Caco-2 (cell line): ENCODE measurements at regions not wholly inside any gene's neighbourhood (a gene's known extent, or its start where the extent isn't known, plus 50 kb on each side); places are given as distances from the start of the nearest gene placed in this dataset.

Source experiments
- BruUV-seq: library from RNA; stranded (reverse); fragments of 400-500 nt; replicated peaks from 2 replicates; lab custom pipeline; 2021; lab: Mats Ljungman, UMichigan
- CTCF ChIA-PET: fragments of 300-600 bp; sonication (Branson Sonifier 250); formaldehyde crosslinking; loops from one replicate; lab custom pipeline; 2022; ENCODE audit warnings: antibody characterized with exemption; lab: Charles Lee
- POLR2A ChIA-PET: fragments of 300-600 bp; sonication (Branson Sonifier 250); formaldehyde crosslinking; loops from one replicate; lab custom pipeline; 2022; ENCODE audit warnings: antibody characterized with exemption; lab: Charles Lee
- DNase-seq, 2 experiments: peaks; one replicate each; pipeline versions ENCODE4 v3.0.0 to v3.0.0-alpha.2; 2020 to 2022
- H3K27me3 ChIP-seq: replicated peaks from 2 replicates; pipeline ENCODE4 v1.6.0; 2011; ENCODE audit warnings: low read length; ENCODE audit not compliant: control insufficient read depth, insufficient read depth
- H3K36me3 ChIP-seq: 2 replicates; pipeline ENCODE4 v1.5.1; 2011; ENCODE audit warnings: low read length; ENCODE audit not compliant: control insufficient read depth, insufficient read depth
- H3K4me1 ChIP-seq: fragments of 250-450 bp; sonication (Bioruptor Pico); 2 replicates; pipeline ENCODE4 v1.5.1; 2020; ENCODE audit warnings: mild to moderate bottlenecking
- H3K4me3 ChIP-seq: 2 replicates; pipeline ENCODE4 v1.5.1; 2011; ENCODE audit warnings: low read depth, mild to moderate bottlenecking, control low read depth, low read length
- H3K9me3 ChIP-seq: fragments of 250-450 bp; sonication (Bioruptor Pico); 2 replicates; pipeline ENCODE4 v1.5.1; 2020; ENCODE audit warnings: mild to moderate bottlenecking, moderate library complexity
- H3K27ac Mint-ChIP-seq: one replicate; pipeline ENCODE4 v1.8.0; 2022; ENCODE audit warnings: mixed read lengths; ENCODE audit not compliant: unreplicated experiment
- H3K27me3 Mint-ChIP-seq: one replicate; pipeline ENCODE4 v1.8.0; 2022; ENCODE audit warnings: mixed read lengths; ENCODE audit not compliant: insufficient read depth, unreplicated experiment
- H3K36me3 Mint-ChIP-seq: one replicate; pipeline ENCODE4 v1.8.0; 2022; ENCODE audit warnings: mild to moderate bottlenecking, mixed read lengths; ENCODE audit not compliant: insufficient read depth, unreplicated experiment
- H3K4me1 Mint-ChIP-seq: one replicate; pipeline ENCODE4 v1.8.0; 2022; ENCODE audit warnings: low read depth, mixed read lengths; ENCODE audit not compliant: unreplicated experiment
- H3K4me3 Mint-ChIP-seq: one replicate; pipeline ENCODE4 v1.8.0; 2022; ENCODE audit warnings: mild to moderate bottlenecking, moderate library complexity, mixed read lengths; ENCODE audit not compliant: unreplicated experiment
- H3K9me3 Mint-ChIP-seq: one replicate; pipeline ENCODE4 v1.8.0; 2022; ENCODE audit warnings: mixed read lengths; ENCODE audit not compliant: unreplicated experiment
- CTCF ChIP-seq, 2 experiments: fragments of 200-600 bp in 1 of 2; IDR thresholded peaks; 1 replicate in 1 of 2; 2 replicates in 1 of 2; pipeline versions ENCODE4 v1.5.1 to v1.8.0; 2011 to 2022; ENCODE audit warnings: antibody characterized with exemption in 1 of 2, control low read depth in 1 of 2, inconsistent platforms in 1 of 2, low read depth in 1 of 2, low read length in 1 of 2, mild to moderate bottlenecking in 1 of 2, moderate library complexity in 1 of 2; ENCODE audit not compliant: insufficient read depth in 1 of 2, severe bottlenecking in 1 of 2, unreplicated experiment in 1 of 2
- intact Hi-C: fragments of 100-400 bp; cut with micrococcal nuclease; formaldehyde crosslinking; loops from one replicate; pipeline ENCODE4 v1.10.0; 2022; ENCODE audit not compliant: unreplicated experiment

DNA sequence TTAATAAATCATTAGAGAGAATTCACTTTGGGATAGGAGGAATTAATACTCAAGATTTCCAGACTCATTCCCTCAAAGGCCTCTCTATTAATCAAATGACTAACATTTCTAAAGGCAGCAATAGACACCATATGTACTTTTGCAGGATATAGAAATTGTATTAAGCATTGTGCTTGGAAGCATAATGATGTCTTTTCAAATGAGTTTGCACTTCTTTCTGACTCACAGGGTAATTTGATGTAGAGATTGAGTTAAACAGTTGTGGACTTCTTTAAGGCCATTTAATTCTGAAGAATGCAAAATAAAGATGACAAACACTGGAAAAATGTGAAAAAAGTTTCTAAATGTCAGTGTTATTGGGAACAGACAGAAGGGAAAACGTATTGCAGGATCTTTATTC is 63.4 kb upstream of the CSRP2 start:
- Histone ChIP-seq H3K27me3 (no peaks in the 10 kb centered on the region), H3K9me3 (no peaks in the 10 kb centered on the region), H3K4me3 (no peak overlapping the region), H3K4me1 (no peaks in the 10 kb centered on the region), H3K36me3 (no peaks in the 10 kb centered on the region)
- no peak for DNase-seq
- no TSS peak for BruUV-seq
- intact Hi-C loops = no loop called here
- peaks cover 6% of the 10 kb centered on the region for H3K27me3 Mint-ChIP-seq
- ChIA-PET CTCF (no interaction called here), POLR2A (no interaction called here)
- H3K27ac Mint-ChIP-seq = no peak overlapping the region
- no peaks in the 10 kb centered on the region for H3K36me3 Mint-ChIP-seq
- H3K4me3 Mint-ChIP-seq = no peak overlapping the region
- H3K4me1 Mint-ChIP-seq = no peaks in the 10 kb centered on the region
- H3K9me3 Mint-ChIP-seq = no peaks in the 10 kb centered on the region
- TF ChIP-seq CTCF (IDR thresholded peaks at IDR 0.05; ENCODE audit: insufficient read depth in 1 of 2, low read depth in 1 of 2, low read length in 1 of 2, severe bottlenecking in 1 of 2, unreplicated experiment in 1 of 2) = no peak

GRCh38 chr12:76940671-76941445 is 62.0 kb upstream of the CSRP2 start:
- Mint-ChIP-seq H3K27ac (no peak overlapping the region), H3K4me1 (no peaks in the 10 kb centered on the region), H3K36me3 (no peaks in the 10 kb centered on the region), H3K27me3 (peaks cover 5% of the 10 kb centered on the region), H3K9me3 (no peaks in the 10 kb centered on the region), H3K4me3 (no peak overlapping the region)
- DNase-seq = no peak
- Histone ChIP-seq H3K27me3 (no peaks in the 10 kb centered on the region), H3K4me1 (no peaks in the 10 kb centered on the region), H3K4me3 (no peak overlapping the region), H3K36me3 (no peaks in the 10 kb centered on the region), H3K9me3 (no peaks in the 10 kb centered on the region)
- no peak for TF ChIP-seq CTCF (IDR thresholded peaks at IDR 0.05; ENCODE audit: insufficient read depth in 1 of 2, low read depth in 1 of 2, low read length in 1 of 2, severe bottlenecking in 1 of 2, unreplicated experiment in 1 of 2)
- ChIA-PET POLR2A (no interaction called here), CTCF (no interaction called here)
- no TSS peak for BruUV-seq
- intact Hi-C loops = no loop called here

- H3K27ac Mint-ChIP-seq = no peak overlapping the region
- BruUV-seq = no TSS peak
- TF ChIP-seq CTCF (IDR thresholded peaks at IDR 0.05; ENCODE audit: insufficient read depth in 1 of 2, low read depth in 1 of 2, low read length in 1 of 2, severe bottlenecking in 1 of 2, unreplicated experiment in 1 of 2) = no peak
Observed at GRCh38 chr12:76939701-76940100, 60.9 kb upstream of the CSRP2 start.

More at GRCh38 chr12:76939701-76940100, 60.9 kb upstream of the CSRP2 start:
- intact Hi-C loops = no loop called here
- Histone ChIP-seq H3K36me3 (no peaks in the 10 kb centered on the region), H3K9me3 (no peaks in the 10 kb centered on the region), H3K4me1 (no peaks in the 10 kb centered on the region), H3K27me3 (no peaks in the 10 kb centered on the region), H3K4me3 (no peak overlapping the region)
- no peaks in the 10 kb centered on the region for H3K36me3 Mint-ChIP-seq
- DNase-seq = no peak
- CTCF ChIA-PET = no interaction called here
- no peaks in the 10 kb centered on the region for H3K9me3 Mint-ChIP-seq
- POLR2A ChIA-PET = no interaction called here
- H3K27me3 Mint-ChIP-seq = peaks cover 5% of the 10 kb centered on the region
- H3K4me1 Mint-ChIP-seq = no peaks in the 10 kb centered on the region
- H3K4me3 Mint-ChIP-seq = no peak overlapping the region
